ENCODE measurements at regions not wholly inside any gene's neighbourhood (a gene's known extent, or its start where the extent isn't known, plus 50 kb on each side); places are given as distances from the start of the nearest gene placed in this dataset.

- no peak for TF ChIP-seq CTCF (IDR thresholded peaks at IDR 0.05; ENCODE audit: insufficient read depth, low read length)
- no peak for TF ChIP-seq POLR2AphosphoS5 (IDR thresholded peaks at IDR 0.05; ENCODE audit: low read depth)
Observed at GRCh38 chr6:43940393-43941087, 170.5 kb downstream of the VEGFA start.
